Activated CD4-positive, alpha-beta T cell treated with anti-CD3 and anti-CD28 coated beads, Interleukin-2, amount 10 ng/mL, durations not matched to agents 7 days and 5 days (primary cell): ENCODE measurements at regions not wholly inside any gene's neighbourhood (a gene's known extent, or its start where the extent isn't known, plus 50 kb on each side); places are given as distances from the start of the nearest gene placed in this dataset.
"Not testable (repeated sequence)": the region's sequence is repeated elsewhere in the genome, so short reads cannot be mapped to it uniquely, and the experiment has no call there.

Experiments
- CTCF ChIA-PET: fragments of 350-600 bp; sonication (Branson Sonifier 250); formaldehyde crosslinking; loops from one replicate; lab custom pipeline; 2021; ENCODE audit warnings: antibody characterized with exemption; lab: Charles Lee
- POLR2A ChIA-PET: fragments of 350-600 bp; sonication (Branson Sonifier 250); formaldehyde crosslinking; loops from one replicate; lab custom pipeline; 2021; ENCODE audit warnings: antibody characterized with exemption; lab: Charles Lee
- DNase-seq: peaks from one replicate; pipeline ENCODE4 v3.0.0-alpha.2; 2020
- H3K27ac Mint-ChIP-seq: one replicate; pipeline ENCODE4 v1.8.0; 2021; ENCODE audit warnings: mild to moderate bottlenecking, moderate library complexity, mixed read lengths
- H3K27me3 Mint-ChIP-seq: one replicate; pipeline ENCODE4 v1.8.0; 2021; ENCODE audit warnings: mixed read lengths
- H3K36me3 Mint-ChIP-seq: one replicate; pipeline ENCODE4 v1.8.0; 2021; ENCODE audit warnings: low read depth, mixed read lengths
- H3K4me1 Mint-ChIP-seq: one replicate; pipeline ENCODE4 v1.8.0; 2021; ENCODE audit warnings: mixed read lengths
- H3K4me3 Mint-ChIP-seq: one replicate; pipeline ENCODE4 v1.8.0; 2021; ENCODE audit warnings: mild to moderate bottlenecking, moderate library complexity, mixed read lengths
- H3K9me3 Mint-ChIP-seq: one replicate; pipeline ENCODE4 v1.8.0; 2021; ENCODE audit warnings: mixed read lengths

DNA sequence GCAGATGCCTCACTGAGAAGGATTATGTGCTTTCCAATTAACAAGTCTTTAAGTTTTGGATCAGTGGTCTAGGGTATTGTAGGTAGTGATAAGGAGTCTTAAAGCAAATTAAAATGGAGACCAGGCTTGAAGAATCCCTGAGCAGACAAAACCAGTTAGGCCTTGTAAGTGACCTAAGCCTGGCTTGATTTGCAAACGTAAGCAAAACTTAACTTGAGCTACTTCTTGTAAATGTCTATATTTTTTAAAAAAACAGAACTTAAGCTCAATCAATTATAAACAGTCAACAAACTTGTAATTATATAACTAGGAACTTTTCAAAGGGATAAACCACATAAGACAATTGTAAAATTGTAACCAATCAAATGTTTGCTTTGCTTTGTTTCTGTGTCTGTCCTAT is 72.7 kb upstream of the NALF2 start:
- no peaks in the 10 kb centered on the region for H3K9me3 Mint-ChIP-seq
- no peak overlapping the region for H3K27ac Mint-ChIP-seq
- H3K27me3 Mint-ChIP-seq, result peaks cover 2% of the 10 kb centered on the region
- POLR2A ChIA-PET, result no interaction called here
- no peaks in the 10 kb centered on the region for H3K36me3 Mint-ChIP-seq
- H3K4me1 Mint-ChIP-seq, result no peaks in the 10 kb centered on the region
- H3K4me3 Mint-ChIP-seq, result no peak overlapping the region
- no peak for DNase-seq
- CTCF ChIA-PET, result no interaction called here

GRCh38 chrX:69430785-69431184 is 73.3 kb upstream of the NALF2 start:
- Mint-ChIP-seq H3K27me3 (peaks cover 2% of the 10 kb centered on the region), H3K9me3 (no peaks in the 10 kb centered on the region), H3K4me3 (no peak overlapping the region), H3K4me1 (no peaks in the 10 kb centered on the region), H3K36me3 (no peaks in the 10 kb centered on the region), H3K27ac (no peak overlapping the region)
- CTCF ChIA-PET, result no interaction called here
- POLR2A ChIA-PET, result no interaction called here
- no peak for DNase-seq

GRCh38 chrX:69429339-69430015 is 74.6 kb upstream of the NALF2 start:
- CTCF ChIA-PET, result no interaction called here
- no peaks in the 10 kb centered on the region for H3K4me1 Mint-ChIP-seq
- DNase-seq, result no peak
- no peak overlapping the region for H3K4me3 Mint-ChIP-seq
- H3K27ac Mint-ChIP-seq, result no peak overlapping the region
- POLR2A ChIA-PET, result no interaction called here
- no peaks in the 10 kb centered on the region for H3K9me3 Mint-ChIP-seq
- H3K27me3 Mint-ChIP-seq, result peaks cover 2% of the 10 kb centered on the region
- H3K36me3 Mint-ChIP-seq, result no peaks in the 10 kb centered on the region

DNA sequence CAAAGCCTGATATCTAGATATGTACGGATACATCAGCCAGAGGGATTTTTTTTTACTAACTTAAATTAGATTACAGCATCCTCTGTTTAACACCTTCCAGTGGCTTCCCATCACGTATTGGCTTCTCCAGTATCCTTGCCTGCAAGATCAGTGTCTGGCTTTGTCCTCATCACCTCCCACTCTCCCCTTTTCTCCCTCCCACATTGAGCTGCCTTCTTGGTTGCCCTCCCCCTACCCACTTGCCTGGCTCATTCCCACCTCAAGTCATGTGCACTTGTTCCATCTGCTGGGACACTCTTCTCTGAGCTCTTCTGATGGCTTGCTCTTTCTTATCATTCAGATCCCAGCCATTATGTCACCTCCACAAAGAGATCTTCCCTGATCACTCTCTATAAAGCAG is 75.9 kb upstream of the NALF2 start:
- no peak overlapping the region for H3K27ac Mint-ChIP-seq
- DNase-seq, result no peak
- no peak overlapping the region for H3K4me3 Mint-ChIP-seq
- H3K27me3 Mint-ChIP-seq, result peaks cover 2% of the 10 kb centered on the region
- no peaks in the 10 kb centered on the region for H3K36me3 Mint-ChIP-seq
- H3K9me3 Mint-ChIP-seq, result no peaks in the 10 kb centered on the region
- POLR2A ChIA-PET, result no interaction called here
- H3K4me1 Mint-ChIP-seq, result no peaks in the 10 kb centered on the region
- CTCF ChIA-PET, result no interaction called here

DNA sequence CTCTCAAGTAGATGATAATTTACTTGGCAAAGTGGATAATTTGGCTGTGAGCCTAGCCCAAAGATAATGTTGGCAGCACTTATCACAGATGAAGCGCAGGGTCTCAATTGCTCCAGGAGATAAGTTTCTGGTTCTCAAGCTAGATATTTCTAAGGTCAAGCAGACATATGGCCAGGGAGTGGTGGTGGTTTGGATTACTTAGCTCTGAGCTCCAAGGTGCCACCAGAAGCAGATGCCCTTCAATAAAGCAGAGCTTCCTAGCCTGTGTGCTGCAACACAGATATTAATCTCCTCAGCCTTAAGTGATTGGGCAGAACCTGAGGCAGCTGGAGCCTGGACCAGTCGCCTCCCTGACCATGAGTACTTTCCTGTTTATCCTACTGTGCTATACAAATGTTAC is 79.2 kb upstream of the NALF2 start:
- ChIA-PET POLR2A (no interaction called here), CTCF (interaction anchor here (0.6 kb wide), 1 partner anchor 25 kb away, joined by 3 read pairs; no protein-coding TSS in a partner anchor)

GRCh38 chrX:69424161-69424560 is 80.0 kb upstream of the NALF2 start:
- no peaks in the 10 kb centered on the region for H3K4me1 Mint-ChIP-seq
- no peaks in the 10 kb centered on the region for H3K36me3 Mint-ChIP-seq
- POLR2A ChIA-PET, result no interaction called here
- no peak overlapping the region for H3K4me3 Mint-ChIP-seq
- H3K9me3 Mint-ChIP-seq, result no peaks in the 10 kb centered on the region
- CTCF ChIA-PET, result no interaction called here
- peaks cover 2% of the 10 kb centered on the region for H3K27me3 Mint-ChIP-seq
- no peak for DNase-seq
- no peak overlapping the region for H3K27ac Mint-ChIP-seq

More for the DNA sequence above, 79.2 kb upstream of the NALF2 start:
- Mint-ChIP-seq H3K4me1 (no peaks in the 10 kb centered on the region), H3K27me3 (peaks cover 2% of the 10 kb centered on the region), H3K27ac (no peak overlapping the region), H3K4me3 (no peak overlapping the region), H3K9me3 (no peaks in the 10 kb centered on the region), H3K36me3 (no peaks in the 10 kb centered on the region)
- no peak for DNase-seq

DNA sequence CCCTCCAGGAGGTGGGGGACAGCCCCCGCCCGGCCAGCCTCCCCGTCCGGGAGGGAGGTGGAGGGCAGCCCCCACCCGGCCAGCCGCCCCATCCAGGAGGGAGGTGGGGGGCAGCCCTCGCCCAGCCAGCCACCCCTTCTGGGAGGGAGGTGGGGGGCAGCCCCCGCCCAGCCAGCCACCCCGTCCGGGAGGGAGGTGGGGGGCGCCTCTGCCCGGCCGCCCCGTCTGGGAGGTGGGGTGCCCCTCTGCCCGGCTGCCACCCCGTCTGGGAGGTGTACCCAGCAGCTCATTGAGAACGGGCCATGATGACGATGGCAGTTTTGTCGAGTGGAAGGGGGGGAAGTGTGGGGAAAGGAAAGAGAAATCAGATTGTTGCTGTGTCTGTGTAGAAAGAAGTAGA is 81.9 kb upstream of the NALF2 start:
- H3K4me3 Mint-ChIP-seq, POLR2A ChIA-PET, DNase-seq, H3K27ac Mint-ChIP-seq, H3K4me1 Mint-ChIP-seq, H3K27me3 Mint-ChIP-seq, CTCF ChIA-PET, H3K9me3 Mint-ChIP-seq, H3K36me3 Mint-ChIP-seq: not testable (repeated sequence)

DNA sequence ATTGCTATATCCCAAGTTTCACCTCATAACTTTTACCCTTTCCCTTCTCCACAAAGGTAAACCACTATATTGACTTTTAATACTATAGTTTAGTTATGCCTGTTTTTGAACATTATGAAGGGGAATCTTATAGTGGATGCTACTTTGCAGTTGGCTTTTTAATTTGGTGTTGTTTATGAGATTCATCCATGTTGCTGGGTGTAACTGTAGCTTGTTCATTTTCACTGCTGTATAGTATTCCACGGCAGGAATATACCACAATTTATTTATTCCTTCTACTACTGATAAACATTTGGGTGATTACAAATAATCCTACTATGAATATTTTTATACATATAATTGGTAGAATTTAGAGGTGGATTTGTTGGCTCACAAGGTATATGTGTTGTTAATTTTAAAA is 88.4 kb upstream of the NALF2 start:
- Mint-ChIP-seq H3K27ac (no peak overlapping the region), H3K27me3 (no peaks in the 10 kb centered on the region), H3K4me1 (no peaks in the 10 kb centered on the region), H3K9me3 (peaks cover 5% of the 10 kb centered on the region), H3K36me3 (no peaks in the 10 kb centered on the region), H3K4me3 (no peak overlapping the region)
- DNase-seq, result no peak
- ChIA-PET POLR2A (interaction anchor here (0.6 kb wide), 1 partner anchor 100 kb away, joined by 3 read pairs; no protein-coding TSS in a partner anchor), CTCF (no interaction called here)

DNA sequence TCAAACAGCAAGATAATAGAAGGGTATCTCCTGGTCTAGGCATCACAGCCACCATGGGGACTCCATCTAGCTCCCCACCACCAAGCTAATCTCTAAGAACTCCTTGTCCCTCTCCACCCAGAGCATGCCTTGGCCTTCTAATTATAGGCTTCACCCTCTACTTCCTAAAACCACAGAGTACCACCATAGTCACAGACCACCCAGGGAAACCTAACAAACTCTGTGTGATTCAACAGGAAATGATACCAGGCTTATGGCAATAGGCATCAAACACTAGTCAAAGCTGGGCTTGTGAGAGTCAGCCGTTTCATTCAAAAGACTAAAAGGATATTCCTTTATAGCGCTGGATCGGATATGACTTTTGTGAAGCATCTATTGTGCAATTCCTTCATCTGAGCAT is 91.5 kb upstream of the NALF2 start:
- ChIA-PET CTCF (no interaction called here), POLR2A (no interaction called here)
- Mint-ChIP-seq H3K27me3 (no peaks in the 10 kb centered on the region), H3K9me3 (peaks cover 9% of the 10 kb centered on the region), H3K4me1 (no peaks in the 10 kb centered on the region), H3K27ac (no peak overlapping the region), H3K36me3 (no peaks in the 10 kb centered on the region), H3K4me3 (no peak overlapping the region)
- no peak for DNase-seq

GRCh38 chrX:69398881-69399280 is 105.2 kb upstream of the NALF2 start:
- H3K4me1 Mint-ChIP-seq, result no peaks in the 10 kb centered on the region
- no peaks in the 10 kb centered on the region for H3K36me3 Mint-ChIP-seq
- no peaks in the 10 kb centered on the region for H3K9me3 Mint-ChIP-seq
- ChIA-PET CTCF (no interaction called here), POLR2A (no interaction called here)
- no peak for DNase-seq
- no peak overlapping the region for H3K4me3 Mint-ChIP-seq
- H3K27ac Mint-ChIP-seq, result no peak overlapping the region
- peaks cover 2% of the 10 kb centered on the region for H3K27me3 Mint-ChIP-seq

GRCh38 chrX:69396916-69397315 is 107.2 kb upstream of the NALF2 start:
- ChIA-PET CTCF (interaction anchor here (1.4 kb wide), 1 partner anchor 10 kb away, joined by 3 read pairs; no protein-coding TSS in a partner anchor), POLR2A (no interaction called here)
- Mint-ChIP-seq H3K27ac (no peak overlapping the region), H3K27me3 (peaks cover 2% of the 10 kb centered on the region), H3K36me3 (no peaks in the 10 kb centered on the region), H3K4me3 (no peak overlapping the region), H3K4me1 (no peaks in the 10 kb centered on the region), H3K9me3 (no peaks in the 10 kb centered on the region)
- no peak for DNase-seq

GRCh38 chrX:69395306-69395705 is 108.8 kb upstream of the NALF2 start:
- ChIA-PET CTCF (no interaction called here), POLR2A (no interaction called here)
- no peaks in the 10 kb centered on the region for H3K9me3 Mint-ChIP-seq
- DNase-seq, result no peak
- H3K27ac Mint-ChIP-seq, result no peak overlapping the region
- H3K4me1 Mint-ChIP-seq, result no peaks in the 10 kb centered on the region
- no peaks in the 10 kb centered on the region for H3K36me3 Mint-ChIP-seq
- H3K4me3 Mint-ChIP-seq, result no peak overlapping the region
- H3K27me3 Mint-ChIP-seq, result peaks cover 2% of the 10 kb centered on the region

DNA sequence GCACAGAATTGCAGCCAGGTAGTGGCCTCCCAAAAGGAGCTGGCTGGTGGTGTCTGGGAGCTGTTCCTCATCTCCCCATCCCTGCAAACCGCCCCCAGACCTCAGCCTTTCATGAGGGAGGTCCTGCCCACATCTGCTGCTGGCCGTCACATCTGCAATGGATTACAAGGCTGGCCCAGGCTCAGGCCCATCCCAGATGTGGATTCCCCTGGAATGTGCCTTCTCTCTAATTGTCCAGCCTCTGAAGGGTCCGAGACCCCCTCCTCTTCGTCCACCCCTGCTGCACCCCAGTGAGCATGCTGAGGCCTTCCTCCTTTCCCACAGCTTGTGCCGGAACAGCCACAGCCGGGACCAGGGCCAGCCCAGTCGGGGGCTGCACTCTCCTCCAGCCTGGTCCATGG is 115.0 kb upstream of the NALF2 start:
- H3K27me3 Mint-ChIP-seq, result peaks cover 2% of the 10 kb centered on the region
- H3K36me3 Mint-ChIP-seq, result no peaks in the 10 kb centered on the region
- H3K27ac Mint-ChIP-seq, result no peak overlapping the region
- DNase-seq, result no peak
- H3K9me3 Mint-ChIP-seq, result no peaks in the 10 kb centered on the region
- ChIA-PET CTCF (no interaction called here), POLR2A (no interaction called here)
- no peak overlapping the region for H3K4me3 Mint-ChIP-seq
- no peaks in the 10 kb centered on the region for H3K4me1 Mint-ChIP-seq

- no peaks in the 10 kb centered on the region for H3K36me3 Mint-ChIP-seq
- H3K27me3 Mint-ChIP-seq, result peaks cover 2% of the 10 kb centered on the region
- no peaks in the 10 kb centered on the region for H3K4me1 Mint-ChIP-seq
- H3K9me3 Mint-ChIP-seq, result no peaks in the 10 kb centered on the region
- ChIA-PET CTCF (no interaction called here), POLR2A (no interaction called here)
- no peak overlapping the region for H3K27ac Mint-ChIP-seq
- H3K4me3 Mint-ChIP-seq, result no peak overlapping the region
- DNase-seq, result no peak
Measured at GRCh38 chrX:69388526-69388925, 115.6 kb upstream of the NALF2 start.
